Adrenal gland (tissue), 9 donors: ENCODE measurements at regions not wholly inside any gene's neighbourhood (a gene's known extent, or its start where the extent isn't known, plus 50 kb on each side); places are given as distances from the start of the nearest gene placed in this dataset.

Experiments
- DNase-seq, 7 donors: peaks; one replicate each; pipeline ENCODE4 v3.0.0-alpha.2; 2019 to 2020
- H3K27ac ChIP-seq, 5 donors: fragments of 200-600 bp; sonication (generic) in 4 of 5; 1 replicate in 3 of 5; 2 replicates in 2 of 5; pipeline versions ENCODE4 v1.5.1 to v1.8.0; 2016 to 2020; ENCODE audit warnings: mild to moderate bottlenecking in 1 of 5
- H3K27me3 ChIP-seq: fragments of 200-600 bp; 2 replicates; pipeline ENCODE4 v1.8.0; 2021
- H3K36me3 ChIP-seq, 2 donors: fragments of 200-600 bp; replicated peaks in 1 of 2; 1 replicate in 1 of 2; 2 replicates in 1 of 2; pipeline versions ENCODE4 v1.5.1 to v1.8.0; 2018 to 2022
- H3K4me1 ChIP-seq, 2 donors: fragments of 200-600 bp; replicated peaks in 1 of 2; 1 replicate in 1 of 2; 2 replicates in 1 of 2; pipeline versions ENCODE4 v1.5.1 to v1.8.0; 2018 to 2021
- H3K4me3 ChIP-seq, 4 donors: fragments of 200-600 bp; sonication (generic) in 3 of 4; one replicate each; pipeline ENCODE4 v1.5.1; 2016 to 2018
- H3K9me3 ChIP-seq, 3 donors: fragments of 200-600 bp; sonication (generic) in 1 of 3; replicated peaks in 1 of 3; 1 replicate in 2 of 3; 2 replicates in 1 of 3; pipeline versions ENCODE4 v1.5.1 to v1.8.0; 2016 to 2021
- POLR2A ChIP-seq, 2 donors: fragments of 450-650 bp; IDR thresholded peaks; one replicate each; pipeline ENCODE4 v1.6.1; 2017; ENCODE audit warnings: antibody characterized with exemption in 2 of 2, mild to moderate bottlenecking in 2 of 2, moderate library complexity in 1 of 2
- WGBS, 4 donors: extraction: QIAGEN DNeasy Blood & Tissue Kit in 2 of 4; methylation state at CpG; one replicate each; pipeline versions ENCODE4 v1.1.5 to v1.1.7; 2013 to 2017; 5-methylcytosine and 5-hydroxymethylcytosine counted together
- intact Hi-C, 2 donors: fragments of 100-400 bp; cut with DNase I; formaldehyde crosslinking; loops; one replicate each; pipeline versions ENCODE4 v1.14.1 to v1.15.0; 2022 to 2023
- TF ChIP-seq, protein P1 (sequence below), 6 experiments: fragments of 450-650 bp in 4 of 6; fragments of 200-600 bp in 2 of 6; sonication (generic) in 1 of 6; IDR thresholded peaks; 1 replicate in 5 of 6; 2 replicates in 1 of 6; pipeline versions ENCODE4 v1.5.1 to v1.8.0; 2016 to 2021; ENCODE audit warnings: antibody characterized with exemption in 6 of 6, mild to moderate bottlenecking in 2 of 6, moderate library complexity in 1 of 6
- donor health status: healthy with polysubstance abuse.
- donor health status: Bipolar disorder and iron deficiency.
- donor health status: DM: yes; HTN: yes; CAD: no.
- donor health status: DM: no; HTN: no; CAD: no.
- donor health status: DM: no; HTN: no; CAD: no.

DNA sequence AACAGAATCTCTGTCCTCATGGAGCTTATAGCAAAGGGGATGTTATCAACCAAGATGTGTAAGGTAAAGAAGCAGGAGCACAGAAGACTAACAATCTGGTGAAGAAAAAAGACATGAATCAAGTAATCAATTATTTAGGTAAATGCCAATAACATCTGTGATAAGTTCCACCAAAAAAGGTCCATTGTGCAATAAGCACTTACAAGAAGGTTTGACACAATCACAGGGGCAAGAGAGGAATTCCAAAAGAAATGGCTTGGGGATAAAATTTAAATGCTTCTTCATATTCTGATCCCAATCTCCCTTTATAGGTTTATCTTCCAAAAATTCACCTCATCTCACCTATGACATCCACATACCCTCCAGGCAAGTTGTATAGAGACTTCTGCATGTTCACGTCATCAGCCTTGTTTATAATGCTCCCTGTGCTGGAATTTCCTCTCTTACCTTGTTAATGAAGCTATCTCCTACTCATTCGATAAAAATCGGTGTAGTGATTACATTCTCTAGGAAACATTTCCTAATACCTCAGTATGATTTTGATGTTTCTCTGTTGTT lies 53.6 kb upstream of the DPT start:
- Histone ChIP-seq H3K9me3 (no peaks in the 10 kb centered on the region), H3K4me3 (no peak overlapping the region), H3K27me3 (no peaks in the 10 kb centered on the region), H3K36me3 (no peaks in the 10 kb centered on the region), H3K4me1 (no peaks in the 10 kb centered on the region), H3K27ac (no peak overlapping the region)
- TF ChIP-seq, protein P1, sequence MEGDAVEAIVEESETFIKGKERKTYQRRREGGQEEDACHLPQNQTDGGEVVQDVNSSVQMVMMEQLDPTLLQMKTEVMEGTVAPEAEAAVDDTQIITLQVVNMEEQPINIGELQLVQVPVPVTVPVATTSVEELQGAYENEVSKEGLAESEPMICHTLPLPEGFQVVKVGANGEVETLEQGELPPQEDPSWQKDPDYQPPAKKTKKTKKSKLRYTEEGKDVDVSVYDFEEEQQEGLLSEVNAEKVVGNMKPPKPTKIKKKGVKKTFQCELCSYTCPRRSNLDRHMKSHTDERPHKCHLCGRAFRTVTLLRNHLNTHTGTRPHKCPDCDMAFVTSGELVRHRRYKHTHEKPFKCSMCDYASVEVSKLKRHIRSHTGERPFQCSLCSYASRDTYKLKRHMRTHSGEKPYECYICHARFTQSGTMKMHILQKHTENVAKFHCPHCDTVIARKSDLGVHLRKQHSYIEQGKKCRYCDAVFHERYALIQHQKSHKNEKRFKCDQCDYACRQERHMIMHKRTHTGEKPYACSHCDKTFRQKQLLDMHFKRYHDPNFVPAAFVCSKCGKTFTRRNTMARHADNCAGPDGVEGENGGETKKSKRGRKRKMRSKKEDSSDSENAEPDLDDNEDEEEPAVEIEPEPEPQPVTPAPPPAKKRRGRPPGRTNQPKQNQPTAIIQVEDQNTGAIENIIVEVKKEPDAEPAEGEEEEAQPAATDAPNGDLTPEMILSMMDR (IDR thresholded peaks at IDR 0.05): no peak
- TF ChIP-seq POLR2A (IDR thresholded peaks at IDR 0.05): no peak
- no peak for DNase-seq
- intact Hi-C loops: no loop called here
- 86 to 91% (median 90%) methylated on average over 3 of the region's 3 CpGs for WGBS, 4 donors

DNA sequence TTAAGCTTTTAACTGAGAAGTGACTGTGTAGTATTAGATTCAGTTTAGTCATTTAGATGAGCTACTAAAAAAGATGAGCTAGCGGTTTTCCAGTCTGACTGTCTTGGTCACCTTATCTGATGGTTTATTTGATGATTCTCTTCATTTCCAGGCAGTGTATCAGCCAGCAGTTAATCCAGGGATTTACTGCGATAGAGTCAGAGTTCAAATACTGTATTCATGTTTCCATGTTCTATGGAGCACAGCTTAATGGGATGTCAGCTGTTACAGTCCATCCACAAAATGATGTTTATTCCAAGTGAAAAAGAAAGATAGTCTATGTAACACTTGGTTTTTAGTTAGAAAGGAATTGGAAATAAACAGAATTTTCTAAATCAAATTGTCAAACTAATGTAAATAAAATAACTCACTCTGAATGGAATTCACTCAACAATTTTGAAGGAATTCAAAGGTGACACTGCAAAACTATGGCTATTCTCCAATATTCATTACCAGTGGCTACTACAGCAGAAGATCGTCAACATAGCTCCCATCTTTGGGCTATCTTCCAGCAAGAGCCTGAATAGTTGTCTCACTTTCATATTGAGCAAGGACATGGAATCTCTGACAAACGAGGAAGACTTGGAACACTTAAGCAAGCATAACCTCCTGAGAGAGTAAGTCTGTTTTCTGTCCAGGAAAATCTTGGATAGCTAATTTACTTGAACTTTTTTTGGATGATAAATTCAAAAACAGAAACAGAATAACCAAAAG lies 54.6 kb upstream of the DPT start:
- peak in 2 of 7 donors; percentile 5 to 21 for DNase-seq
- 50 to 61% (median 55%) methylated on average over 4 of the region's 4 CpGs for WGBS, 4 donors
- peak overlapping the region in 2 of 5 donors; percentile 1 to 43 for H3K27ac ChIP-seq

DNA sequence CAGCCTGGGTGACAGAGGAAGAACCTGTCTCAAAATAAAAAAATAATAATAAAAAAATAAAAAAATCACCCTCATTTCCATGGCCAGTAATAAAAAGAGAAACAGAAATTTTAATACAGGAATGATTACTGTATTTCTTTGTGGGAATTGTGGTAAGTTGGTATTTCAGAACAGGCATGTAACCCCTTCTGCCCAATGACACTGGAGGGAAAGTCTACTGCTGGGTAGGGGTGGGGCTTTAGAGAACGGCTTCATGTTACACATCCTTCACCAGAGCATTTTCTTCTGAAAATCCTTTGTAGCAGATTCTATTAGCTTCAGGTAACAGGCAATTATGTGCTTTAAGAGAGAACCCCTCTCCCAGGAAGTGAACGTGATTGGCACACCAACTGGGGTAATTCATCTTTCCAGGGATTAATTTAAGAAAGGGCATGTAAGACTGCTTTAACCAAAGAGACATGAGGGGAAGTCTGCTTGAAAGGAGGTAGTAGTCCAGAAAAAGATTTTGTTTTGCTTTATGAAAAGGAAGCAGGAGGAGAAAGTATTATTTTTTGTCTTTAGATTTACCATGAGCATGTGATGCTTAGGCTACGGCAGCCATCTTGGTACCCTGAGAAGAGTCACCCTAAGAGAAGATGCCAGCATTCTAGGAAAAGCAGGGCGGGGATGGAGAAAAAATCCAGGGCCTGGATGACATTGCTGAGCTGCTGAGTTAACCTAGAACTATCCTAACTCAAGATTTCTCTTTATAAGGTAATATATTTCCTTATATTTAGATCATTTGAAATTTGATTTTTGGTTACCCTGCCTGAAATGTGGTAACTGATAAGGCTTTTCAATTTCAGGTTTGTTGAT lies 57.7 kb upstream of the DPT start:
- WGBS, 4 donors: 81 to 90% (median 85%) methylated on average over 3 to 4 of the region's 4 CpGs
- Histone ChIP-seq H3K4me3 (no peak overlapping the region), H3K27me3 (no peaks in the 10 kb centered on the region), H3K36me3 (no peaks in the 10 kb centered on the region), H3K27ac (no peak overlapping the region), H3K4me1 (no peaks in the 10 kb centered on the region), H3K9me3 (no peaks in the 10 kb centered on the region)
- intact Hi-C loops: no loop called here
- DNase-seq: no peak
- TF ChIP-seq, protein P1 (IDR thresholded peaks at IDR 0.05): no peak
- no peak for TF ChIP-seq POLR2A (IDR thresholded peaks at IDR 0.05)

More for the DNA sequence above, 54.6 kb upstream of the DPT start:
- Histone ChIP-seq H3K4me3 (no peak overlapping the region), H3K27me3 (no peaks in the 10 kb centered on the region), H3K9me3 (no peaks in the 10 kb centered on the region), H3K4me1 (no peaks in the 10 kb centered on the region), H3K36me3 (no peaks in the 10 kb centered on the region)
- TF ChIP-seq, protein P1 (IDR thresholded peaks at IDR 0.05): no peak
- no peak for TF ChIP-seq POLR2A (IDR thresholded peaks at IDR 0.05)
- intact Hi-C loops: no loop called here

DNA sequence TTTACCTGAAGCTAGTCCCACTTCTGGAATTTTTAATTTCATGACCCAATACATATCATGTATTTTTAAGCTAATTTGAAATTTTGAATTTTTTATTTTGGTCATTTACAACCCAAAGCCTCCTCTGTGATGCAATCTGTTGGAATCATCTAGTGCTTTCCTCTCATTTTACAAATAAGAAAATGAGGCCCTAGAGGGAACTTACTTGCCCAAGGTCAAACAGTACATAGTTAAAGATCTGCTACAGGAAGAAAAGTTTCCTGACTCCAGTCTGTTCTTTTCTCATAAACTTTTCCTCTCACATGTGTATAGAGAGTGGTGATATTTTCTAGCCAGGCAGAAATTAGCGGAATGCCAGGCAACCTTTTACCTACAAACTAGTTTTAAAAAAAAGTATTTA lies 59.3 kb upstream of the DPT start:
- no peak overlapping the region for H3K4me3 ChIP-seq
- no peak for TF ChIP-seq POLR2A (IDR thresholded peaks at IDR 0.05)
- TF ChIP-seq, protein P1 (IDR thresholded peaks at IDR 0.05): no peak
- no peaks in the 10 kb centered on the region for H3K27me3 ChIP-seq
- no peaks in the 10 kb centered on the region for H3K4me1 ChIP-seq
- DNase-seq: no peak
- WGBS, 4 donors: 82 to 100% (median 96%) methylated on average over 1 of the region's 1 CpG
- H3K9me3 ChIP-seq: no peaks in the 10 kb centered on the region
- H3K27ac ChIP-seq: no peak overlapping the region
- intact Hi-C loops: no loop called here
- H3K36me3 ChIP-seq: no peaks in the 10 kb centered on the region
